ENCODE measurements at regions not wholly inside any gene's neighbourhood (a gene's known extent, or its start where the extent isn't known, plus 50 kb on each side); places are given as distances from the start of the nearest gene placed in this dataset.

GRCh38 chrX:112910418-112910817, 69.8 kb upstream of the AMOT start:
- TF ChIP-seq ZFP3 (CRISPR knock-in tag; IDR thresholded peaks at IDR 0.05) (no peak), ZFP30 (CRISPR knock-in tag; IDR thresholded peaks at IDR 0.05) (no peak), ZNF565 (CRISPR knock-in tag; conservative IDR thresholded peaks at IDR 0.05; ENCODE audit: low read depth) (no peak), ZNF8 (CRISPR knock-in tag; IDR thresholded peaks at IDR 0.05) (no peak), OSR1 (CRISPR knock-in tag; IDR thresholded peaks at IDR 0.05) (no peak), ARNTL (CRISPR knock-in tag; IDR thresholded peaks at IDR 0.05; ENCODE audit: borderline replicate concordance, low read depth) (no peak), BACH2 (CRISPR knock-in tag; IDR thresholded peaks at IDR 0.05; ENCODE audit: borderline replicate concordance) (no peak), CREB5 (CRISPR knock-in tag; IDR thresholded peaks at IDR 0.05; ENCODE audit: low read depth) (no peak), TOX (CRISPR knock-in tag; IDR thresholded peaks at IDR 0.05; ENCODE audit: borderline replicate concordance) (no peak), PATZ1 (CRISPR knock-in tag; IDR thresholded peaks at IDR 0.05; ENCODE audit: borderline replicate concordance) (no peak), ISL1 (CRISPR knock-in tag; IDR thresholded peaks at IDR 0.05) (no peak), ESRRG (CRISPR knock-in tag; IDR thresholded peaks at IDR 0.05) (no peak), CSDC2 (CRISPR knock-in tag; IDR thresholded peaks at IDR 0.05) (no peak)
- TF ChIP-seq, protein P1, sequence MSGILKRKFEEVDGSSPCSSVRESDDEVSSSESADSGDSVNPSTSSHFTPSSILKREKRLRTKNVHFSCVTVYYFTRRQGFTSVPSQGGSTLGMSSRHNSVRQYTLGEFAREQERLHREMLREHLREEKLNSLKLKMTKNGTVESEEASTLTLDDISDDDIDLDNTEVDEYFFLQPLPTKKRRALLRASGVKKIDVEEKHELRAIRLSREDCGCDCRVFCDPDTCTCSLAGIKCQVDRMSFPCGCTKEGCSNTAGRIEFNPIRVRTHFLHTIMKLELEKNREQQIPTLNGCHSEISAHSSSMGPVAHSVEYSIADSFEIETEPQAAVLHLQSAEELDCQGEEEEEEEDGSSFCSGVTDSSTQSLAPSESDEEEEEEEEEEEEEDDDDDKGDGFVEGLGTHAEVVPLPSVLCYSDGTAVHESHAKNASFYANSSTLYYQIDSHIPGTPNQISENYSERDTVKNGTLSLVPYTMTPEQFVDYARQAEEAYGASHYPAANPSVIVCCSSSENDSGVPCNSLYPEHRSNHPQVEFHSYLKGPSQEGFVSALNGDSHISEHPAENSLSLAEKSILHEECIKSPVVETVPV (CRISPR knock-in tag; IDR thresholded peaks at IDR 0.05): no peak

Data from SK-N-SH treated with all-trans-retinoic acid at 6 μM for 48 hours (cell line).